ENCODE measurements at regions not wholly inside any gene's neighbourhood (a gene's known extent, or its start where the extent isn't known, plus 50 kb on each side); places are given as distances from the start of the nearest gene placed in this dataset.

- Histone ChIP-seq H3K4me1 (ENCODE audit: control insufficient read depth in 2 of 2, insufficient read depth in 2 of 2, low read length in 2 of 2) (no peaks in the 10 kb centered on the region), H3K9ac (ENCODE audit: low read depth in 1 of 2, low read length in 2 of 2) (no peak overlapping the region), H3K27me3 (ENCODE audit: control insufficient read depth in 2 of 2, insufficient read depth in 2 of 2, low read length in 2 of 2) (no peaks in the 10 kb centered on the region), H3K4me3 (ENCODE audit: low read length in 2 of 2) (no peak overlapping the region), H3K27ac (ENCODE audit: low read depth in 2 of 2, low read length in 2 of 2) (no peak overlapping the region), H3K9me3 (ENCODE audit: control insufficient read depth in 2 of 2, low read length in 2 of 2) (no peaks in the 10 kb centered on the region), H3K36me3 (ENCODE audit: control insufficient read depth in 2 of 2, insufficient read depth in 2 of 2, low read length in 2 of 2) (no peaks in the 10 kb centered on the region)
These were observed 162.1 kb upstream of the SH3BP4 start for GRCh38 chr2:234789556-234790325.

- no peaks in the 10 kb centered on the region for H3K36me3 ChIP-seq (ENCODE audit: control insufficient read depth in 2 of 2, insufficient read depth in 2 of 2, low read length in 2 of 2)
These were observed 163.0 kb upstream of the SH3BP4 start for GRCh38 chr2:234788841-234789240.

GRCh38 chr2:234788381-234788780, 163.4 kb upstream of the SH3BP4 start:
- no peaks in the 10 kb centered on the region for H3K4me1 ChIP-seq (ENCODE audit: control insufficient read depth in 2 of 2, insufficient read depth in 2 of 2, low read length in 2 of 2)
- no peaks in the 10 kb centered on the region for H3K36me3 ChIP-seq (ENCODE audit: control insufficient read depth in 2 of 2, insufficient read depth in 2 of 2, low read length in 2 of 2)
- no peak overlapping the region for H3K4me3 ChIP-seq (ENCODE audit: low read length in 2 of 2)
- no peaks in the 10 kb centered on the region for H3K9me3 ChIP-seq (ENCODE audit: control insufficient read depth in 2 of 2, low read length in 2 of 2)
- no peaks in the 10 kb centered on the region for H3K27me3 ChIP-seq (ENCODE audit: control insufficient read depth in 2 of 2, insufficient read depth in 2 of 2, low read length in 2 of 2)
- no peak overlapping the region for H3K9ac ChIP-seq (ENCODE audit: low read depth in 1 of 2, low read length in 2 of 2)
- H3K27ac ChIP-seq (ENCODE audit: low read depth in 2 of 2, low read length in 2 of 2) = no peak overlapping the region

More at GRCh38 chr2:234788841-234789240, 163.0 kb upstream of the SH3BP4 start:
- Histone ChIP-seq H3K4me1 (ENCODE audit: control insufficient read depth in 2 of 2, insufficient read depth in 2 of 2, low read length in 2 of 2) (no peaks in the 10 kb centered on the region), H3K9me3 (ENCODE audit: control insufficient read depth in 2 of 2, low read length in 2 of 2) (no peaks in the 10 kb centered on the region), H3K9ac (ENCODE audit: low read depth in 1 of 2, low read length in 2 of 2) (no peak overlapping the region), H3K27me3 (ENCODE audit: control insufficient read depth in 2 of 2, insufficient read depth in 2 of 2, low read length in 2 of 2) (no peaks in the 10 kb centered on the region), H3K4me3 (ENCODE audit: low read length in 2 of 2) (no peak overlapping the region), H3K27ac (ENCODE audit: low read depth in 2 of 2, low read length in 2 of 2) (no peak overlapping the region)

- no peaks in the 10 kb centered on the region for H3K27me3 ChIP-seq (ENCODE audit: control insufficient read depth in 2 of 2, insufficient read depth in 2 of 2, low read length in 2 of 2)
- H3K4me3 ChIP-seq (ENCODE audit: low read length in 2 of 2) = no peak overlapping the region
- no peak overlapping the region for H3K27ac ChIP-seq (ENCODE audit: low read depth in 2 of 2, low read length in 2 of 2)
- no peaks in the 10 kb centered on the region for H3K36me3 ChIP-seq (ENCODE audit: control insufficient read depth in 2 of 2, insufficient read depth in 2 of 2, low read length in 2 of 2)
- H3K9me3 ChIP-seq (ENCODE audit: control insufficient read depth in 2 of 2, low read length in 2 of 2) = no peaks in the 10 kb centered on the region
- H3K4me1 ChIP-seq (ENCODE audit: control insufficient read depth in 2 of 2, insufficient read depth in 2 of 2, low read length in 2 of 2) = no peaks in the 10 kb centered on the region
- H3K9ac ChIP-seq (ENCODE audit: low read depth in 1 of 2, low read length in 2 of 2) = no peak overlapping the region
These were observed 164.7 kb upstream of the SH3BP4 start for GRCh38 chr2:234787114-234787513.

GRCh38 chr2:234773764-234774409, 177.9 kb upstream of the SH3BP4 start:
- no peaks in the 10 kb centered on the region for H3K9me3 ChIP-seq (ENCODE audit: control insufficient read depth in 2 of 2, low read length in 2 of 2)
- H3K27me3 ChIP-seq (ENCODE audit: control insufficient read depth in 2 of 2, insufficient read depth in 2 of 2, low read length in 2 of 2) = no peaks in the 10 kb centered on the region
- no peak overlapping the region for H3K27ac ChIP-seq (ENCODE audit: low read depth in 2 of 2, low read length in 2 of 2)
- no peak overlapping the region for H3K9ac ChIP-seq (ENCODE audit: low read depth in 1 of 2, low read length in 2 of 2)
- no peaks in the 10 kb centered on the region for H3K36me3 ChIP-seq (ENCODE audit: control insufficient read depth in 2 of 2, insufficient read depth in 2 of 2, low read length in 2 of 2)
- no peak overlapping the region for H3K4me3 ChIP-seq (ENCODE audit: low read length in 2 of 2)
- no peaks in the 10 kb centered on the region for H3K4me1 ChIP-seq (ENCODE audit: control insufficient read depth in 2 of 2, insufficient read depth in 2 of 2, low read length in 2 of 2)

GRCh38 chr2:234773129-234773528, 178.7 kb upstream of the SH3BP4 start:
- Histone ChIP-seq H3K9ac (ENCODE audit: low read depth in 1 of 2, low read length in 2 of 2) (no peak overlapping the region), H3K4me1 (ENCODE audit: control insufficient read depth in 2 of 2, insufficient read depth in 2 of 2, low read length in 2 of 2) (no peaks in the 10 kb centered on the region), H3K9me3 (ENCODE audit: control insufficient read depth in 2 of 2, low read length in 2 of 2) (no peaks in the 10 kb centered on the region), H3K4me3 (ENCODE audit: low read length in 2 of 2) (no peak overlapping the region), H3K27ac (ENCODE audit: low read depth in 2 of 2, low read length in 2 of 2) (no peak overlapping the region), H3K27me3 (ENCODE audit: control insufficient read depth in 2 of 2, insufficient read depth in 2 of 2, low read length in 2 of 2) (no peaks in the 10 kb centered on the region), H3K36me3 (ENCODE audit: control insufficient read depth in 2 of 2, insufficient read depth in 2 of 2, low read length in 2 of 2) (no peaks in the 10 kb centered on the region)

- no peak overlapping the region for H3K9ac ChIP-seq (ENCODE audit: low read depth in 1 of 2, low read length in 2 of 2)
- H3K27ac ChIP-seq (ENCODE audit: low read depth in 2 of 2, low read length in 2 of 2) = no peak overlapping the region
These were observed 179.1 kb upstream of the SH3BP4 start for GRCh38 chr2:234772733-234773060.

GRCh38 chr2:234771980-234772732, 179.7 kb upstream of the SH3BP4 start:
- Histone ChIP-seq H3K9ac (ENCODE audit: low read depth in 1 of 2, low read length in 2 of 2) (no peak overlapping the region), H3K9me3 (ENCODE audit: control insufficient read depth in 2 of 2, low read length in 2 of 2) (no peaks in the 10 kb centered on the region), H3K27ac (ENCODE audit: low read depth in 2 of 2, low read length in 2 of 2) (no peak overlapping the region), H3K4me1 (ENCODE audit: control insufficient read depth in 2 of 2, insufficient read depth in 2 of 2, low read length in 2 of 2) (no peaks in the 10 kb centered on the region), H3K36me3 (ENCODE audit: control insufficient read depth in 2 of 2, insufficient read depth in 2 of 2, low read length in 2 of 2) (no peaks in the 10 kb centered on the region), H3K27me3 (ENCODE audit: control insufficient read depth in 2 of 2, insufficient read depth in 2 of 2, low read length in 2 of 2) (no peaks in the 10 kb centered on the region), H3K4me3 (ENCODE audit: low read length in 2 of 2) (no peak overlapping the region)

More at GRCh38 chr2:234772733-234773060, 179.1 kb upstream of the SH3BP4 start:
- no peak overlapping the region for H3K4me3 ChIP-seq (ENCODE audit: low read length in 2 of 2)
- H3K27me3 ChIP-seq (ENCODE audit: control insufficient read depth in 2 of 2, insufficient read depth in 2 of 2, low read length in 2 of 2) = no peaks in the 10 kb centered on the region
- H3K4me1 ChIP-seq (ENCODE audit: control insufficient read depth in 2 of 2, insufficient read depth in 2 of 2, low read length in 2 of 2) = no peaks in the 10 kb centered on the region
- no peaks in the 10 kb centered on the region for H3K9me3 ChIP-seq (ENCODE audit: control insufficient read depth in 2 of 2, low read length in 2 of 2)
- H3K36me3 ChIP-seq (ENCODE audit: control insufficient read depth in 2 of 2, insufficient read depth in 2 of 2, low read length in 2 of 2) = no peaks in the 10 kb centered on the region

GRCh38 chr2:234771176-234771575, 180.6 kb upstream of the SH3BP4 start:
- no peaks in the 10 kb centered on the region for H3K9me3 ChIP-seq (ENCODE audit: control insufficient read depth in 2 of 2, low read length in 2 of 2)
- no peaks in the 10 kb centered on the region for H3K36me3 ChIP-seq (ENCODE audit: control insufficient read depth in 2 of 2, insufficient read depth in 2 of 2, low read length in 2 of 2)
- no peaks in the 10 kb centered on the region for H3K4me1 ChIP-seq (ENCODE audit: control insufficient read depth in 2 of 2, insufficient read depth in 2 of 2, low read length in 2 of 2)
- H3K9ac ChIP-seq (ENCODE audit: low read depth in 1 of 2, low read length in 2 of 2) = no peak overlapping the region
- H3K27me3 ChIP-seq (ENCODE audit: control insufficient read depth in 2 of 2, insufficient read depth in 2 of 2, low read length in 2 of 2) = no peaks in the 10 kb centered on the region
- H3K4me3 ChIP-seq (ENCODE audit: low read length in 2 of 2) = no peak overlapping the region
- H3K27ac ChIP-seq (ENCODE audit: low read depth in 2 of 2, low read length in 2 of 2) = no peak overlapping the region

- H3K9ac ChIP-seq (ENCODE audit: low read depth in 1 of 2, low read length in 2 of 2) = no peak overlapping the region
- H3K27ac ChIP-seq (ENCODE audit: low read depth in 2 of 2, low read length in 2 of 2) = no peak overlapping the region
- no peak overlapping the region for H3K4me3 ChIP-seq (ENCODE audit: low read length in 2 of 2)
These were observed 181.1 kb upstream of the SH3BP4 start for GRCh38 chr2:234770715-234771141.

More at GRCh38 chr2:234770715-234771141, 181.1 kb upstream of the SH3BP4 start:
- Histone ChIP-seq H3K36me3 (ENCODE audit: control insufficient read depth in 2 of 2, insufficient read depth in 2 of 2, low read length in 2 of 2) (no peaks in the 10 kb centered on the region), H3K27me3 (ENCODE audit: control insufficient read depth in 2 of 2, insufficient read depth in 2 of 2, low read length in 2 of 2) (no peaks in the 10 kb centered on the region), H3K9me3 (ENCODE audit: control insufficient read depth in 2 of 2, low read length in 2 of 2) (no peaks in the 10 kb centered on the region), H3K4me1 (ENCODE audit: control insufficient read depth in 2 of 2, insufficient read depth in 2 of 2, low read length in 2 of 2) (no peaks in the 10 kb centered on the region)
